Smooth muscle cell (in vitro differentiated cells): ENCODE measurements at regions not wholly inside any gene's neighbourhood (a gene's known extent, or its start where the extent isn't known, plus 50 kb on each side); places are given as distances from the start of the nearest gene placed in this dataset.

Experiments used
- DNase-seq: peaks from one replicate; lab custom pipeline; 2025; ENCODE audit not compliant: unreplicated experiment; lab: John Stamatoyannopoulos, UW
- H2AFZ ChIP-seq: fragments of 200-600 bp; sonication (generic); 2 replicates; pipeline ENCODE4 v1.6.0; 2016; ENCODE audit warnings: antibody characterized with exemption, low read depth, mild to moderate bottlenecking
- H3F3A ChIP-seq: fragments of 200-600 bp; sonication (generic); 2 replicates; pipeline ENCODE4 v1.6.0; 2017; ENCODE audit warnings: antibody characterized with exemption, low read depth
- H3K27ac ChIP-seq: fragments of 200-600 bp; sonication (generic); 2 replicates; pipeline ENCODE4 v1.5.1; 2016; ENCODE audit warnings: low read depth, mild to moderate bottlenecking
- H3K27me3 ChIP-seq: fragments of 200-600 bp; sonication (generic); 2 replicates; pipeline ENCODE4 v1.6.1; 2016; ENCODE audit warnings: low read depth, mild to moderate bottlenecking
- H3K36me3 ChIP-seq: fragments of 200-600 bp; sonication (generic); 2 replicates; pipeline ENCODE4 v1.5.1; 2016; ENCODE audit warnings: low read depth
- H3K4me1 ChIP-seq: fragments of 200-600 bp; sonication (generic); 2 replicates; pipeline ENCODE4 v1.5.1; 2016; ENCODE audit warnings: low read depth
- H3K4me2 ChIP-seq: fragments of 200-600 bp; sonication (generic); 2 replicates; pipeline ENCODE4 v1.6.0; 2016; ENCODE audit warnings: mild to moderate bottlenecking
- H3K4me3 ChIP-seq: fragments of 200-600 bp; sonication (generic); 2 replicates; pipeline ENCODE4 v1.5.1; 2016; ENCODE audit warnings: mild to moderate bottlenecking
- H3K79me2 ChIP-seq: fragments of 200-600 bp; sonication (generic); 2 replicates; pipeline ENCODE4 v1.6.0; 2016; ENCODE audit warnings: low read depth, mild to moderate bottlenecking
- H3K9ac ChIP-seq: fragments of 200-600 bp; sonication (generic); 2 replicates; pipeline ENCODE4 v1.6.0; 2016; ENCODE audit warnings: low read depth
- H3K9me3 ChIP-seq: fragments of 200-600 bp; sonication (generic); replicated peaks from 2 replicates; pipeline ENCODE4 v1.5.1; 2016; ENCODE audit warnings: low read depth
- H4K20me1 ChIP-seq: fragments of 200-600 bp; sonication (generic); 2 replicates; pipeline ENCODE4 v1.6.0; 2016; ENCODE audit warnings: low read depth
- WGBS: methylation state at CpG from one replicate; pipeline ENCODE4 v1.1.7; 2016; ENCODE audit warnings: low lambda C conversion rate; 5-methylcytosine and 5-hydroxymethylcytosine counted together
- TF ChIP-seq, protein P1 (sequence below): fragments of 200-600 bp; sonication (generic); IDR thresholded peaks from 2 replicates; pipeline ENCODE4 v1.5.1; 2017; ENCODE audit warnings: borderline replicate concordance, mild to moderate bottlenecking, antibody characterized with exemption; ENCODE audit not compliant: insufficient read depth, poor library complexity, severe bottlenecking

DNA sequence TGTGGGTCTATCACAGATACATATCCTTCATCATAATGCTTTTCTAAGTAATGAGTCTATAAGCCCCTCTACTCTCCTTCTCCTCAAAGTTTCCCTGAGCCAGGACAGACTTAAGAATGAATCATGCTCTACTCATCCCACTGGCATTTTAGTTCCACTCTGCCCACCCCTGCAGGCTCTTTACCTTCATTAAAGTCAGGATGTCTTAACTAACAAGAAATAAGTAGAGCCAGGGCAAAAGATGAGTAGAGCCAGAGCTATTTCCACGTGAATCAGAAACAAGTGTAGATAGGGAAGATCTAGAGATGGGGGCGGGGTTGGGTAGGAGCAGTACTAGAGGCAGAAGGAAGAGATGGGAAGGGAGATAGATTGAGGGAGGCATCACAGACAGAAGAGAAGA is 790.5 kb downstream of the RNF144A start:
- no peak overlapping the region for H2AFZ ChIP-seq
- H3F3A ChIP-seq: peaks cover 5% of the 10 kb centered on the region
- H3K36me3 ChIP-seq: no peaks in the 10 kb centered on the region
- no peak for DNase-seq
- no peak overlapping the region for H3K4me3 ChIP-seq
- no peak overlapping the region for H3K9ac ChIP-seq
- no peaks in the 10 kb centered on the region for H3K79me2 ChIP-seq
- no peaks in the 10 kb centered on the region for H4K20me1 ChIP-seq
- peaks cover 18% of the 10 kb centered on the region for H3K4me1 ChIP-seq
- H3K27me3 ChIP-seq: no peaks in the 10 kb centered on the region
- H3K4me2 ChIP-seq: peak overlapping the region; percentile 3
- 49% methylated on average over 2 of the region's 2 CpGs for WGBS
- H3K9me3 ChIP-seq: no peaks in the 10 kb centered on the region
- TF ChIP-seq, protein P1, sequence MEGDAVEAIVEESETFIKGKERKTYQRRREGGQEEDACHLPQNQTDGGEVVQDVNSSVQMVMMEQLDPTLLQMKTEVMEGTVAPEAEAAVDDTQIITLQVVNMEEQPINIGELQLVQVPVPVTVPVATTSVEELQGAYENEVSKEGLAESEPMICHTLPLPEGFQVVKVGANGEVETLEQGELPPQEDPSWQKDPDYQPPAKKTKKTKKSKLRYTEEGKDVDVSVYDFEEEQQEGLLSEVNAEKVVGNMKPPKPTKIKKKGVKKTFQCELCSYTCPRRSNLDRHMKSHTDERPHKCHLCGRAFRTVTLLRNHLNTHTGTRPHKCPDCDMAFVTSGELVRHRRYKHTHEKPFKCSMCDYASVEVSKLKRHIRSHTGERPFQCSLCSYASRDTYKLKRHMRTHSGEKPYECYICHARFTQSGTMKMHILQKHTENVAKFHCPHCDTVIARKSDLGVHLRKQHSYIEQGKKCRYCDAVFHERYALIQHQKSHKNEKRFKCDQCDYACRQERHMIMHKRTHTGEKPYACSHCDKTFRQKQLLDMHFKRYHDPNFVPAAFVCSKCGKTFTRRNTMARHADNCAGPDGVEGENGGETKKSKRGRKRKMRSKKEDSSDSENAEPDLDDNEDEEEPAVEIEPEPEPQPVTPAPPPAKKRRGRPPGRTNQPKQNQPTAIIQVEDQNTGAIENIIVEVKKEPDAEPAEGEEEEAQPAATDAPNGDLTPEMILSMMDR: no peak
- H3K27ac ChIP-seq: peak overlapping the region; percentile 62

DNA sequence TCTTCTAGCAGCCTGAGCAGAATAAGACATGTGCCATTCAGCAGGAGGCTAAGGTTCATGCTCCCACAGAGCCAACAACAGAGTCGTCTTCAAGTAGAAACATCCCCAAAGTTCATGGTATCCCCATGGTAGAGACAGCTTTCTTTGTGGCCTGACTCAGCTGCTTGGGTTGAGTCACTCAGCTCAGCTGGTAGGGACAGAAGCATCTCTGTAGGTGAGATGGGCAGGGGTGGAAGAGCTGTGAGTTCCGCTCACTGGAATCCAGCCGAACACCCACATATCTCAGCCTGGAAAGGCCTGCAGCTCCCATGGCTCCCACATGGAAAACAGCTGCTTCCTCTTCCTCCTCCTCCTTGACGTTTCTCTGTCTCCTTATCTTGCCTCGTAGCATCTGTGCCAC is 792.7 kb downstream of the RNF144A start:
- WGBS: 20% methylated on average over 5 of the region's 5 CpGs
- H3K27ac ChIP-seq: peak overlapping the region; percentile 42
- no peak overlapping the region for H3K4me2 ChIP-seq
- no peak for DNase-seq
- no peaks in the 10 kb centered on the region for H4K20me1 ChIP-seq
- H3K79me2 ChIP-seq: no peaks in the 10 kb centered on the region
- no peaks in the 10 kb centered on the region for H3K4me1 ChIP-seq
- H3K9me3 ChIP-seq: no peaks in the 10 kb centered on the region
- H3K9ac ChIP-seq: no peak overlapping the region
- no peaks in the 10 kb centered on the region for H3K27me3 ChIP-seq
- H3F3A ChIP-seq: peaks cover 5% of the 10 kb centered on the region
- TF ChIP-seq, protein P1: no peak
- no peaks in the 10 kb centered on the region for H3K36me3 ChIP-seq
- H2AFZ ChIP-seq: no peak overlapping the region
- no peak overlapping the region for H3K4me3 ChIP-seq

DNA sequence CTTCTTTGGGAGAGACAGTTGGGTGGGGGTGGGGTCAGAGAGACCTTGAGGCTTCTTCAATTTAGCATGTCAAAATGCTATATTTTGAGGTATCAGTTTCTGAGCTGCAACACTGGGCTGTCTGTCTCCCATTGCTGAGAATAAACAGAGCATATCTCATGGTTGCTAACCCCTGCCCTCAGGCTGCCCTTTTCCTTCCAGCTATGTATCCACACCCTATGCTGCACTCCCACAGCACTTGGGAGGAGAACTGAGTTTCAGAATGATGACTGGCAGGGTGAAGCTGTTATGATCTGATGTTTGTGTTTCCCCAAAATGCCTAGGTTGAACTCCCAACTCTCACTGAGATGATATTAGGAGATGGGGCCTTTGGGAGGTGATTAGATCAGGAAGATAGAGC is 794.0 kb downstream of the RNF144A start:
- no peaks in the 10 kb centered on the region for H3K36me3 ChIP-seq
- no peak overlapping the region for H3K4me2 ChIP-seq
- no peak overlapping the region for H3K27ac ChIP-seq
- H3K9ac ChIP-seq: no peak overlapping the region
- no peak for DNase-seq
- no peaks in the 10 kb centered on the region for H3K27me3 ChIP-seq
- H4K20me1 ChIP-seq: no peaks in the 10 kb centered on the region
- no peak overlapping the region for H3K4me3 ChIP-seq
- no peaks in the 10 kb centered on the region for H3K79me2 ChIP-seq
- TF ChIP-seq, protein P1: no peak
- peaks cover 5% of the 10 kb centered on the region for H3F3A ChIP-seq
- H2AFZ ChIP-seq: no peak overlapping the region
- H3K9me3 ChIP-seq: no peaks in the 10 kb centered on the region
- no peaks in the 10 kb centered on the region for H3K4me1 ChIP-seq

DNA sequence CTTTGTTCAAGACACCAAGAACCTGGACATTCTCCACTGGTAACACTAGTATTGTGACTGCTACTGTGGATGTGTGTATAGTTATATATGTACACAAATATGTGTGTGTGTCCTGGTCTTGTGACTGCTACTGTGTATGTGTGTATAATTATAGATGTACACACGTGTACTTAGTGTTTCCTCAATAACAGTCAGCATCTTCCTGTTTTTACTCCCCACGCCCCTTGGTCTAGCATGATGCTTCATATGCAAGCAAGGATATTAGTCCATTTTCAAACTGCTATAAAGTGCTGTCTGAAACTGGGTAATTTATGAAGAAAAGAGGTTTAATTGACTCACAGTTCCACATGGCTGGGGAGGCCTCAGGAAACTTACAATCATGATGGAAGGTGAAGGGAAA is 802.7 kb downstream of the RNF144A start:
- Histone ChIP-seq H2AFZ (no peak overlapping the region), H3K27me3 (no peaks in the 10 kb centered on the region), H3K36me3 (no peaks in the 10 kb centered on the region), H3K9ac (no peak overlapping the region), H3K4me2 (no peak overlapping the region), H3K4me1 (peaks cover 17% of the 10 kb centered on the region), H3K9me3 (no peaks in the 10 kb centered on the region), H3K79me2 (no peaks in the 10 kb centered on the region), H3K4me3 (no peak overlapping the region), H3K27ac (no peak overlapping the region), H4K20me1 (no peaks in the 10 kb centered on the region), H3F3A (no peaks in the 10 kb centered on the region)
- WGBS: 85% methylated on average over 2 of the region's 2 CpGs
- TF ChIP-seq, protein P1: no peak
- no peak for DNase-seq
